Bronchial epithelial cell (primary cell): ENCODE measurements at regions not wholly inside any gene's neighbourhood (a gene's known extent, or its start where the extent isn't known, plus 50 kb on each side); places are given as distances from the start of the nearest gene placed in this dataset.

ENCODE experiments used
- DNase-seq: peaks from one replicate; pipeline ENCODE4 v3.0.0-alpha.2; 2010; ENCODE audit warnings: low read depth
- FAIRE-seq: peaks from 2 replicates; lab custom pipeline; 2011; peaks lifted over from hg19 to GRCh38; lab: Jason Lieb, UNC
- H3K27me3 ChIP-seq: 2 replicates; pipeline ENCODE4 v1.5.1; 2011; ENCODE audit warnings: low read length; ENCODE audit not compliant: control insufficient read depth, insufficient read depth
- H3K36me3 ChIP-seq: 2 replicates; pipeline ENCODE4 v1.5.1; 2011; ENCODE audit warnings: low read length; ENCODE audit not compliant: control insufficient read depth, insufficient read depth
- H3K4me3 ChIP-seq: 2 replicates; pipeline ENCODE4 v1.5.1; 2011; ENCODE audit warnings: mild to moderate bottlenecking, low read depth, low read length, control low read depth
- CTCF ChIP-seq: IDR thresholded peaks from 2 replicates; pipeline ENCODE4 v1.5.1; 2011; ENCODE audit warnings: mild to moderate bottlenecking, moderate library complexity, low read length, control low read depth, inconsistent platforms; ENCODE audit not compliant: insufficient read depth, severe bottlenecking

DNA sequence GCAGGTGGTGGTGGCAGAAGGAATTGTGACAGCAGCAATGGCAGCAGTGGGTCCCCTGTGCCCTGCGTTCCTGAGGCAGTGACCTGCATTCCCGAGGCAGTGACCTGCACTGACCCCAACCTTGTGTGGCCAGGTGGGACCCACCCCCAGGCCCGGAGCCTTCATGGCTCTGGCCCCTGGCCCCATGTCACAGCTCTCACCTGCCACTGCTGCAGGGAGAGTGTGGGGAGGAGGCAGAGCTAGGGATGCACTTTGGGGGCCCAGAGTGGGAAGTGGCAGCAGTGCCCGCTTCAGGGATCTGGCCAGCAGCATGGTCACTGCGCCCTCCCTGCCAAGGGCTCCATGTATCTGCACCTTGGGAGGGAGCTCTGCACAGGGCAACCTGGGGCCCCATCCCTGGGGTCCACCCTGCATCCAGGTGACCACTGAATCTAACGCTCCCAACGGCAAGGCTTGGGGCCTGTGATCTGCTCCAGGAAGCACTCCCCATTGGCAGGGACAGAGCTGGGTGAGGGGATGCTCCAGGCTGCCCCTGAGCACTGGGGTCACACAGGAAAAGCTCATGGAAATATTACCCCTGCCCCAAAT, 618.6 kb downstream of the RWDD3 start:
- TF ChIP-seq CTCF: no peak
- Histone ChIP-seq H3K27me3 (no peaks in the 10 kb centered on the region), H3K36me3 (no peaks in the 10 kb centered on the region), H3K4me3 (no peak overlapping the region)
- no peak for FAIRE-seq
- no peak for DNase-seq

DNA sequence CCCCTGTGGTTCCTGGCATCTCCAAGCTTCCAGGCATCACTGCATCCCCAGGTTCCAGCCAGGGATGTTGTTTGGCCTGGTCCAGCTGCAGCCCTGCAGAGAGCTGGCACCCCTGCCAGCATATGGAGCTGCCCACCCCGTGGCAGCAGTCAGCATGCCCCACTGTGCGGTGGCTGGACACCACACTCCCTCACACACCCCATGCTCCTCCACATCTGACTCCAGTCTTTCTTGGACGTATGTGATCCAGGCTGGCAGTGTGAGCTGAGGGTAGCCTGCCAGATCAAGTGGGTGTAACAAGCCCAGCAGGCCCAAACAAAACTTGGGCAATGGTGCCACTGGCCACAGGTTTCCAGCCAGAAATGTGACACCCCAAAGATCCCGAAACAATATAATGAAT, 620.4 kb downstream of the RWDD3 start:
- FAIRE-seq: no peak
- Histone ChIP-seq H3K27me3 (no peaks in the 10 kb centered on the region), H3K4me3 (no peak overlapping the region), H3K36me3 (no peaks in the 10 kb centered on the region)
- DNase-seq: no peak
- no peak for TF ChIP-seq CTCF

DNA sequence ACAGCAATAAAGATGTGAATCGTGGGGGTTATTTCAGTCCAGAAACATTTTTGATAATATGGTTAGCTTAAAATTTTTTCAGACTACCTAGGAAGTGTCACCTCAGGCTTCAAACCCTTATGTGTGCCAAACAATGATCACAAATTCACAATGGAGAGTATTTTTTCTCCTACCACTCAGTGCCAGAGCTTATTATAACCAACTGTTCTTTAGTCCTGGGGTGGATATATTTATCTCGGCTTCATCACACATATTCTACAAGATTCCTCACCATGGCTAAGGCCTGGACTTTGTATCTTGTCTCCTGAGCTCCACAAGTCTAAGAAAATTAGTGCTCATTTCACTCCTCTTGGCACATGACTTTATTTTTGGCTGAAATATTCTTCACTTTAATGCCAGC, 629.1 kb downstream of the RWDD3 start:
- Histone ChIP-seq H3K4me3 (no peak overlapping the region), H3K27me3 (no peaks in the 10 kb centered on the region), H3K36me3 (no peaks in the 10 kb centered on the region)
- FAIRE-seq (no peak), DNase-seq (no peak)
- TF ChIP-seq CTCF: no peak

GRCh38 chr1:95865769-95866168, 631.8 kb downstream of the RWDD3 start:
- DNase-seq (no peak), FAIRE-seq (no peak)
- Histone ChIP-seq H3K4me3 (no peak overlapping the region), H3K27me3 (no peaks in the 10 kb centered on the region), H3K36me3 (no peaks in the 10 kb centered on the region)
- no peak for TF ChIP-seq CTCF

DNA sequence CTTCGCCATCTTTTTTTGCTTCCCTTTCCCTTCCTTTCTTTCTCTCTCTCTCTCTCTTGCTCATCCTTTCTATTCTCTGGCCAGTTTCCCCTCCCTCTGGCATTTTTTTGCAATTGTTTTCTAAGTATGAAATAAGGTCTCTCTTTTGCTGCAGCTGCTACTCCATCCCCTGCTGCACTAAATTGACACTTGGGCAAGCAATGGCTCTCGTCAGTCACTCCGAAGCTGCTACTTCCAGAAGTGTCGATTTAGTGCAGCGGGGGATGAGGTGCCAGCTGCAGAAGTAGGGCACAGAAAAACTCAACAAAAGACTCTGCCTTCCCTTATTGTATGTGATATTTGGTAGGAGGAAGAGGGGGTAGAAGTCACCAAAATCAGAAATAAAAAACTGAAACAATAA, 642.3 kb downstream of the RWDD3 start:
- TF ChIP-seq CTCF: no peak
- Histone ChIP-seq H3K36me3 (no peaks in the 10 kb centered on the region), H3K4me3 (no peak overlapping the region), H3K27me3 (no peaks in the 10 kb centered on the region)
- FAIRE-seq (no peak), DNase-seq (no peak)

DNA sequence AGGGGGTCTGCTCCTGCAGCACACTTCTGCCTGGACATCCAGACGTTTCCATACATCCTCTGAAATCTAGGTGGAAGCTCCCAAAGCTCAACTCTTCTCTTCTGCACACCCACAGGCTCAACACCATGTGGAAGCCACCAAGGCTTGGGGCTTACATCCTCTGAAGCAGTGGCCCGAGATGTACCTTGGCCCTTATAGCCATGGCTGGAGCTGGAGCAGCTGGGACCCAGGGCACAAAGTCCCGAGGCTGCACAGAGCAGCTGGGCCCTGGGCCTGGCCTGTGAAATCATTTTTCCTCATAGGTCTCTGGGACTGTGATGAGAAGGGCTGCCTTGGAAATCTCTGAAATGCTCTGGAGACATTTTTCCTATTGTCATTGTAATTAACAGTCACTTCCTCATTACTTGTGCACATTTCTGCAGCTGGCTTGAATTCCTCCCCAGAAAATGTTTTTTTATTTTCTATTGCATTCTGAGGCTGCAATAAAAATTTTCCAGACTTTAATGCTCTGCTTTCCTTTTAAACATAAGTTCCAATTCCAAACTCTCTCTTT, 645.6 kb downstream of the RWDD3 start:
- DNase-seq (no peak), FAIRE-seq (no peak)
- no peaks in the 10 kb centered on the region for H3K36me3 ChIP-seq
- H3K4me3 ChIP-seq: no peak overlapping the region
- no peak for TF ChIP-seq CTCF
- H3K27me3 ChIP-seq: no peaks in the 10 kb centered on the region
